ENCODE measurements at regions not wholly inside any gene's neighbourhood (a gene's known extent, or its start where the extent isn't known, plus 50 kb on each side); places are given as distances from the start of the nearest gene placed in this dataset.

DNA sequence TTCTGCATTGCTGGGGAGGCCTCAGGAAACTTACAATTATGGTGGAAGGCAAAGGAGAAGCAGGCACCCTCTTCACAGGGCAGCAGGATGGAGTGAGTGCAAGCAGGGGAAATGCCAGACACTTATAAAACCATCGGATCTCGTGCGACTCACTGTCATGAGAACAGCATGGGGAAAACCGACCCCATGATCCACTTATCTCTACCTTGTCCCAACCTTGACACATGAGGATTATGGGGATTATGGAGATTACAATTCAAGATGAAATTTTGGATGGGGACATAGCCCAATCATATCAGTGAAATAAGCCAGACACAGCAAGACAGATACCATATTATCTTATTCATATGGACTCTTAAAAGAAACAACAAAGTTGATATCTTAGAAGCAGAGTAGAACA, 134.9 kb downstream of the C4orf33 start:
- no peak overlapping the region for H3K27ac ChIP-seq (ENCODE audit: low read depth, low read length, poor library complexity, severe bottlenecking)
- no peak for DNase-seq (ENCODE audit: low spot score)
- H3K36me3 ChIP-seq (ENCODE audit: insufficient read depth, low read length, poor library complexity, severe bottlenecking) = no peaks in the 10 kb centered on the region
- H3K27me3 ChIP-seq (replicated peaks; ENCODE audit: insufficient read depth, low read depth, low read length, poor library complexity) = no peaks in the 10 kb centered on the region
- no peaks in the 10 kb centered on the region for H3K4me1 ChIP-seq (ENCODE audit: insufficient read depth, low read length, poor library complexity, severe bottlenecking)
- intact Hi-C loops (cut with micrococcal nuclease; ENCODE audit: unreplicated experiment) = no loop called here
- H3K9me3 ChIP-seq (ENCODE audit: low read depth, low read length, poor library complexity, severe bottlenecking) = no peaks in the 10 kb centered on the region
- ChIA-PET CTCF (no interaction called here), POLR2A (ENCODE audit: low non-redundant PET) (no interaction called here)
- no TSS peak for BruUV-seq (replicated peaks)
- H3K4me3 ChIP-seq (ENCODE audit: low read depth, low read length, poor library complexity, severe bottlenecking) = no peak overlapping the region
- no peak for TF ChIP-seq CTCF (conservative IDR thresholded peaks at IDR 0.05; ENCODE audit: low read depth, low read length)
- TF ChIP-seq EZH2 (IDR thresholded peaks at IDR 0.05; ENCODE audit: borderline replicate concordance, low read depth, low read length, poor library complexity, severe bottlenecking) = no peak

DNA sequence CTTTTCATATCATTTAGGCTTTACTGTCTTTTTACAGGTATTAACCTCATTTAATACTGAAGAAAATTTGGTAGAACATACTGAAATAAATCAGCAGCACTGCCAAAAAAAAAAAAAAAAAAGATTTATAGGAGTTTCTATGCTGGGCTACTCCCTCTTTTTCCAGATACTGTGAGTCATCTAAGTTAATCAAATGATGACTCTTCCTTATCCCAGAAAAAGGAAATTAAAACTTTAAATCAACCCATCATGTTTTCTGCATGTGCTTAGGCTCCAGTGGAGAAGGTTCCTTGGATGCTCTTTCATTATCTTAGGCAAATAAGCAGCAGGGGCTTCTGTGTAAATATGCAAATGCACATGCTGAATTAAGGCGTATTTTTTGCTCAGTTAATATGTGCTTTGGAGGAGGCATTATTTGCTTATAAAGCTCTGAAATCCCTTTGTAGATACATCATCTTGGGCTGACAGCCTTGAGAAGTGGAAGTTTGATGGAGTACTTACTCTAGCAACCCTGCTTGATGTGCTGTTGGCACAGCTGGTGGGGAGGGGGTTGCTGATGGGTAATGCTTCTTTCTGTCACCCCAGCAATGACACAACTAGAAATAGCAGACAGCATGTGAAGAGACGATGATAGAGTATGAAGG, 136.1 kb downstream of the C4orf33 start:
- TF ChIP-seq CTCF (conservative IDR thresholded peaks at IDR 0.05; ENCODE audit: low read depth, low read length) (no peak), EZH2 (IDR thresholded peaks at IDR 0.05; ENCODE audit: borderline replicate concordance, low read depth, low read length, poor library complexity, severe bottlenecking) (no peak)
- intact Hi-C loops (cut with micrococcal nuclease; ENCODE audit: unreplicated experiment) = no loop called here
- POLR2A ChIA-PET (ENCODE audit: low non-redundant PET) = no interaction called here
- CTCF ChIA-PET = no interaction called here
- Histone ChIP-seq H3K27ac (ENCODE audit: low read depth, low read length, poor library complexity, severe bottlenecking) (no peak overlapping the region), H3K4me1 (ENCODE audit: insufficient read depth, low read length, poor library complexity, severe bottlenecking) (no peaks in the 10 kb centered on the region), H3K9me3 (ENCODE audit: low read depth, low read length, poor library complexity, severe bottlenecking) (no peaks in the 10 kb centered on the region), H3K36me3 (ENCODE audit: insufficient read depth, low read length, poor library complexity, severe bottlenecking) (no peaks in the 10 kb centered on the region), H3K27me3 (replicated peaks; ENCODE audit: insufficient read depth, low read depth, low read length, poor library complexity) (no peaks in the 10 kb centered on the region), H3K4me3 (ENCODE audit: low read depth, low read length, poor library complexity, severe bottlenecking) (no peak overlapping the region)
- DNase-seq (ENCODE audit: low spot score) = no peak
- no TSS peak for BruUV-seq (replicated peaks)

DNA sequence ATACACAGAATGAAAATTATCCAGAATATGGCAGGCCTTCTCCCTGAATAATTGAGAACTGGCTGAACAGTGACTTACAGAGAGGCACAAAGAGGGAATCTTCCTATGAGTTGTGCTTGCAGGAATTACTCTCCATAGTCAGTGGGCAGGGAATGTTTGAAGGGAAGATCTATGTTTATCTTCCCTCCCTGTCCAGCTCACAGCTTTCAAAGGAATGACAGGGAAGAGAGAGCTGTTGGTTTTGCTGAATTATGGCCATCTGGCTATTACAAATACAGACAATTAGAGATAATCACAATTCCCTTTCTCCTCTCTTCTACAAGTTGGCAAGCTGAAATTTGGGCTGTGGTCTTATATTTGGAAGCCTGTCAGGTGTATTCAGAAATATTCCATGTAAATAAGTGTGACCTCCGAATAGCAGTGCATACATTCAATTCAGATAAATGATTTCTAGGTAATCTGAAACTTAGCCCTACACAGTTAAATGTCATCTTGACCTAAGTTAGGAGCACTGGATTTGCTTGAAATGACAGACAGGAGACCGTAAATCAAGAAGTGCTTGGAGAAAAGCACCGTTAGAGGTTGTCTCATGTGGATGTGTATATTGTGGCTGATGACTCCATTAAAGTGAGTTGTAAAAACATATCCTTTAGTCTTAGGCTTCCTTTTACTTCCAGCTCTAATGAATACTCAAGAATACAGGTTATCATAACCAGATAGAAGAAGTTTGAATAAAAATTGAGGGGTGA, 136.8 kb downstream of the C4orf33 start:
- no peak for TF ChIP-seq CTCF (conservative IDR thresholded peaks at IDR 0.05; ENCODE audit: low read depth, low read length)
- no peak for TF ChIP-seq EZH2 (IDR thresholded peaks at IDR 0.05; ENCODE audit: borderline replicate concordance, low read depth, low read length, poor library complexity, severe bottlenecking)
- Histone ChIP-seq H3K36me3 (ENCODE audit: insufficient read depth, low read length, poor library complexity, severe bottlenecking) (no peaks in the 10 kb centered on the region), H3K27me3 (replicated peaks; ENCODE audit: insufficient read depth, low read depth, low read length, poor library complexity) (no peaks in the 10 kb centered on the region), H3K4me3 (ENCODE audit: low read depth, low read length, poor library complexity, severe bottlenecking) (no peak overlapping the region), H3K27ac (ENCODE audit: low read depth, low read length, poor library complexity, severe bottlenecking) (no peak overlapping the region), H3K9me3 (ENCODE audit: low read depth, low read length, poor library complexity, severe bottlenecking) (no peaks in the 10 kb centered on the region), H3K4me1 (ENCODE audit: insufficient read depth, low read length, poor library complexity, severe bottlenecking) (no peaks in the 10 kb centered on the region)
- no peak for DNase-seq (ENCODE audit: low spot score)
- ChIA-PET POLR2A (ENCODE audit: low non-redundant PET) (no interaction called here), CTCF (no interaction called here)
- BruUV-seq (replicated peaks) = no TSS peak
- intact Hi-C loops (cut with micrococcal nuclease; ENCODE audit: unreplicated experiment) = no loop called here

Data from A673 (cell line).